IMR-90 (cell line): ENCODE measurements at regions not wholly inside any gene's neighbourhood (a gene's known extent, or its start where the extent isn't known, plus 50 kb on each side); places are given as distances from the start of the nearest gene placed in this dataset.

ENCODE experiments used
- ATAC-seq: fragments of 200-7000 bp; cut with Tn5 transposase; 2 replicates; pipeline ENCODE4 v1.9.1; 2020; ENCODE audit warnings: low read depth, mild to moderate bottlenecking, moderate library complexity
- BruUV-seq: library from RNA; stranded (reverse); fragments of 400-500 nt; replicated peaks from 2 replicates; lab custom pipeline; 2021; lab: Mats Ljungman, UMichigan
- CTCF ChIA-PET: fragments of 300-600 bp; formaldehyde crosslinking; extraction: SDS; loops from one replicate; lab custom pipeline; 2021; ENCODE audit warnings: antibody characterized with exemption; lab: Yijun Ruan, JAX
- POLR2A ChIA-PET: fragments of 300-600 bp; sonication (Branson Sonifier 250); formaldehyde crosslinking; loops from one replicate; lab custom pipeline; 2022; ENCODE audit warnings: antibody characterized with exemption; ENCODE audit not compliant: unreplicated experiment; lab: Charles Lee
- DNase-seq: peaks from one replicate; pipeline ENCODE4 v3.0.0; 2013
- H2AFZ ChIP-seq: replicated peaks from 2 replicates; pipeline ENCODE3; 2013; ENCODE audit warnings: low read length, mild to moderate bottlenecking; ENCODE audit not compliant: poor library complexity
- H2AK5ac ChIP-seq: 2 replicates; pipeline ENCODE4 v1.6.1; 2013; ENCODE audit warnings: low read depth, low read length, inconsistent platforms
- H2AK9ac ChIP-seq: replicated peaks from 2 replicates; pipeline ENCODE3; 2013; ENCODE audit warnings: mild to moderate bottlenecking, low read depth, low read length, moderate library complexity; ENCODE audit not compliant: poor library complexity
- H2BK120ac ChIP-seq: 2 replicates; pipeline ENCODE4 v1.6.1; 2013; ENCODE audit warnings: low read depth, low read length, inconsistent platforms
- H2BK15ac ChIP-seq: 3 replicates; pipeline ENCODE4 v1.6.1; 2013; ENCODE audit warnings: low read depth, low read length, inconsistent platforms
- H2BK20ac ChIP-seq: 2 replicates; pipeline ENCODE4 v1.6.1; 2013; ENCODE audit warnings: low read depth, mild to moderate bottlenecking, inconsistent platforms, low read length, moderate library complexity
- H2BK5ac ChIP-seq: 2 replicates; pipeline ENCODE4 v1.6.1; 2013; ENCODE audit warnings: mild to moderate bottlenecking, low read depth, low read length, inconsistent platforms; ENCODE audit not compliant: poor library complexity, severe bottlenecking
- H3K14ac ChIP-seq: replicated peaks from 2 replicates; pipeline ENCODE4 v1.6.1; 2013; ENCODE audit warnings: low read depth, low read length, inconsistent platforms
- H3K18ac ChIP-seq: 2 replicates; pipeline ENCODE4 v1.6.1; 2013; ENCODE audit warnings: low read depth, low read length, control low read depth
- H3K23ac ChIP-seq: 2 replicates; pipeline ENCODE4 v1.6.1; 2013; ENCODE audit warnings: low read depth, low read length, inconsistent platforms
- H3K27ac ChIP-seq: 2 replicates; pipeline ENCODE4 v1.5.1; 2013; ENCODE audit warnings: mild to moderate bottlenecking, control low read depth, low read length; ENCODE audit not compliant: insufficient read depth
- H3K27me3 ChIP-seq: 2 replicates; pipeline ENCODE4 v1.6.1; 2013; ENCODE audit warnings: low read length; ENCODE audit not compliant: control insufficient read depth, insufficient read depth
- H3K36me3 ChIP-seq: 2 replicates; pipeline ENCODE4 v1.6.1; 2013; ENCODE audit warnings: low read length, mixed read lengths; ENCODE audit not compliant: control insufficient read depth, insufficient read depth
- H3K4ac ChIP-seq: 2 replicates; pipeline ENCODE4 v1.6.1; 2013; ENCODE audit warnings: low read depth, low read length, inconsistent platforms
- H3K4me1 ChIP-seq: 2 replicates; pipeline ENCODE4 v1.6.1; 2013; ENCODE audit warnings: low read length, mixed read lengths; ENCODE audit not compliant: control insufficient read depth, insufficient read depth
- H3K4me2 ChIP-seq: 2 replicates; pipeline ENCODE4 v1.6.1; 2013; ENCODE audit warnings: low read depth, mild to moderate bottlenecking, control low read depth, low read length, moderate library complexity
- H3K4me3 ChIP-seq: 2 replicates; pipeline ENCODE4 v1.5.1; 2013; ENCODE audit warnings: low read depth, mild to moderate bottlenecking, control low read depth, low read length, moderate library complexity; ENCODE audit not compliant: insufficient read depth
- H3K56ac ChIP-seq: 2 replicates; pipeline ENCODE4 v1.6.1; 2013; ENCODE audit warnings: low read length, inconsistent platforms; ENCODE audit not compliant: insufficient read depth; ENCODE audit errors: extremely low read depth
- H3K79me1 ChIP-seq, 2 experiments: 2 replicates each; pipeline ENCODE4 v1.6.1; 2013; ENCODE audit warnings: low read length in 2 of 2, inconsistent platforms in 1 of 2, low read depth in 1 of 2
- H3K9ac ChIP-seq: 2 replicates; pipeline ENCODE4 v1.6.1; 2013; ENCODE audit warnings: low read depth, low read length, control low read depth
- H3K9me1 ChIP-seq: 2 replicates; pipeline ENCODE4 v1.6.1; 2013; ENCODE audit warnings: low read length, inconsistent platforms; ENCODE audit not compliant: insufficient read depth
- H3K9me3 ChIP-seq: 2 replicates; pipeline ENCODE4 v1.6.1; 2013; ENCODE audit warnings: low read length; ENCODE audit not compliant: control insufficient read depth, insufficient read depth
- H4K20me1 ChIP-seq: 2 replicates; pipeline ENCODE4 v1.6.1; 2013; ENCODE audit warnings: low read length, inconsistent platforms; ENCODE audit not compliant: insufficient read depth
- H4K5ac ChIP-seq: 2 replicates; pipeline ENCODE4 v1.6.1; 2013; ENCODE audit warnings: mild to moderate bottlenecking, low read depth, low read length, control low read depth
- H4K8ac ChIP-seq, 2 experiments: 2 replicates each; pipeline ENCODE4 v1.6.1; 2013; ENCODE audit warnings: low read depth in 2 of 2, low read length in 2 of 2, control low read depth in 1 of 2, inconsistent platforms in 1 of 2
- H4K91ac ChIP-seq: 2 replicates; pipeline ENCODE4 v1.6.1; 2013; ENCODE audit warnings: low read depth, low read length, inconsistent platforms; ENCODE audit not compliant: insufficient read depth
- BHLHE40 ChIP-seq: fragments of 150-350 bp; IDR thresholded peaks from 2 replicates; pipeline ENCODE4 v1.6.1; 2016; ENCODE audit warnings: mild to moderate bottlenecking, low read depth, low read length
- CEBPB ChIP-seq: IDR thresholded peaks from 2 replicates; pipeline ENCODE4 v1.6.1; 2012; ENCODE audit warnings: low read depth, low read length, improper control_type of control experiment
- CHD1 ChIP-seq: IDR thresholded peaks from 2 replicates; pipeline ENCODE4 v1.6.1; 2012; ENCODE audit warnings: low read depth, low read length, improper control_type of control experiment
- CTCF ChIP-seq: conservative IDR thresholded peaks from 2 replicates; pipeline ENCODE4 v1.5.1; 2012; ENCODE audit warnings: mild to moderate bottlenecking, low read depth, low read length, improper control_type of control experiment
- ELK1 ChIP-seq: fragments of 150-350 bp; IDR thresholded peaks from 2 replicates; pipeline ENCODE4 v1.6.1; 2016; ENCODE audit warnings: low read depth, mild to moderate bottlenecking, low read length, moderate library complexity, borderline replicate concordance
- FOS ChIP-seq: fragments of 150-350 bp; IDR thresholded peaks from 2 replicates; pipeline ENCODE4 v1.6.1; 2016; ENCODE audit warnings: low read depth, low read length
- MAFK ChIP-seq: IDR thresholded peaks from 2 replicates; pipeline ENCODE4 v1.6.1; 2012; ENCODE audit warnings: low read depth, low read length, improper control_type of control experiment
- MAZ ChIP-seq: IDR thresholded peaks from 2 replicates; pipeline ENCODE4 v1.6.1; 2012; ENCODE audit warnings: low read depth, mild to moderate bottlenecking, low read length, improper control_type of control experiment, moderate library complexity, borderline replicate concordance
- MXI1 ChIP-seq: IDR thresholded peaks from 2 replicates; pipeline ENCODE4 v1.6.1; 2012; ENCODE audit warnings: low read depth, mild to moderate bottlenecking, low read length, moderate library complexity, borderline replicate concordance
- NFE2L2 ChIP-seq: fragments of 150-350 bp; IDR thresholded peaks from 2 replicates; pipeline ENCODE4 v1.6.1; 2016; ENCODE audit warnings: low read depth, mild to moderate bottlenecking, low read length
- POLR2A ChIP-seq: IDR thresholded peaks from 2 replicates; pipeline ENCODE4 v1.6.1; 2012; ENCODE audit warnings: mild to moderate bottlenecking, low read depth, low read length
- RAD21 ChIP-seq: IDR thresholded peaks from 2 replicates; pipeline ENCODE4 v1.6.1; 2012; ENCODE audit warnings: low read length, improper control_type of control experiment
- RCOR1 ChIP-seq: IDR thresholded peaks from 2 replicates; pipeline ENCODE4 v1.6.1; 2012; ENCODE audit warnings: mild to moderate bottlenecking, low read length, improper control_type of control experiment; ENCODE audit not compliant: insufficient replicate concordance
- RFX5 ChIP-seq: IDR thresholded peaks from 2 replicates; pipeline ENCODE4 v1.8.0; 2012; ENCODE audit warnings: low read depth, mild to moderate bottlenecking, low read length, moderate library complexity
- SMC3 ChIP-seq: fragments of 150-350 bp; IDR thresholded peaks from 2 replicates; pipeline ENCODE4 v1.6.1; 2016; ENCODE audit warnings: low read depth, mild to moderate bottlenecking, antibody characterized with exemption, low read length, moderate library complexity
- USF2 ChIP-seq: fragments of 150-350 bp; IDR thresholded peaks from 2 replicates; pipeline ENCODE4 v1.6.1; 2017; ENCODE audit warnings: mild to moderate bottlenecking, antibody characterized with exemption, low read length, low read depth
- WGBS, 2 experiments: methylation state at CpG; one replicate each; pipeline versions ENCODE4 v1.1.5 to v1.1.7; 2013; ENCODE audit warnings: missing lambda C conversion rate in 2 of 2; ENCODE audit not compliant: insufficient read length in 1 of 2; ENCODE audit errors: extremely low coverage in 2 of 2; 5-methylcytosine and 5-hydroxymethylcytosine counted together
- dilution Hi-C: fragments of 300-500 bp; cut with HindIII; formaldehyde crosslinking; loops from one replicate; pipeline ENCODE4 v1.14.3; 2018; ENCODE audit warnings: low sequenced_read_pairs; ENCODE audit not compliant: unreplicated experiment
- in situ Hi-C: fragments of 300-500 bp; cut with MboI; formaldehyde crosslinking; loops from 3 replicates; pipeline ENCODE4 v1.14.3; 2019; ENCODE audit warnings: low sequenced_read_pairs, inconsistent platforms, mixed read lengths
- intact Hi-C: fragments of 100-400 bp; cut with micrococcal nuclease; formaldehyde crosslinking; loops from 2 replicates; pipeline ENCODE4 v1.10.0; 2022

- Histone ChIP-seq H3K36me3 (no peaks in the 10 kb centered on the region), H3K14ac (0 out of 2 replicates have a peak overlapping the region, but pooled peaks have one; percentile 54), H3K9me1 (no peaks in the 10 kb centered on the region; the same call in 1 of the 2 replicates), H4K91ac (0 out of 2 replicates have a peak overlapping the region, but pooled peaks have one; percentile 39), H2AFZ (peak overlapping the region; percentile 61), H2BK20ac (peak overlapping the region; percentile 76; the same call in 1 of the 2 replicates), H3K4me2 (no peak overlapping the region), H3K56ac (no peak overlapping the region), H3K4me3 (no peak overlapping the region), H2BK120ac (peak overlapping the region; percentile 68), H4K20me1 (no peaks in the 10 kb centered on the region), H2BK5ac (peak overlapping the region; percentile 13), H3K27ac (no peak overlapping the region), H3K27me3 (no peaks in the 10 kb centered on the region), H3K4ac (peak overlapping the region; percentile 42; the same call in 1 of the 2 replicates), H3K79me1 (no peaks in the 10 kb centered on the region), H4K5ac (no peak overlapping the region; the same call in 1 of the 2 replicates), H3K23ac (no peak overlapping the region; the same call in 1 of the 2 replicates), H2AK5ac (peak overlapping the region; percentile 54; the same call in 1 of the 2 replicates), H3K18ac (peak overlapping the region; percentile 16; the same call in 1 of the 2 replicates), H2AK9ac (no peak overlapping the region), H3K9ac (no peak overlapping the region), H3K4me1 (peaks cover 3% of the 10 kb centered on the region; the same call in 1 of the 2 replicates), H3K9me3 (no peaks in the 10 kb centered on the region), H4K8ac (peak overlapping the region in 1 of 2 experiments; percentile 35; a peak in 1 of 4 replicates), H2BK15ac (no peak overlapping the region)
- CTCF ChIA-PET: no interaction called here
- DNase-seq: no peak
- intact Hi-C loops: no loop called here
- TF ChIP-seq RFX5 (no peak), RAD21 (no peak), POLR2A (no peak), MAZ (no peak), RCOR1 (no peak), SMC3 (no peak), MAFK (no peak), FOS (no peak), CEBPB (no peak), MXI1 (no peak), CHD1 (no peak), CTCF (no peak), BHLHE40 (no peak), ELK1 (no peak), NFE2L2 (no peak), USF2 (no peak)
- BruUV-seq: no TSS peak
- POLR2A ChIA-PET: no interaction called here
- in situ Hi-C loops: no loop called here
- 0 out of 2 replicates have a peak, but pooled peaks have one; percentile 29 for ATAC-seq
- dilution Hi-C loops: no loop called here
- WGBS, 2 experiments: 97% methylated on average over 3 of the region's 3 CpGs; no CpG with 5 or more reads in 1 of the 2 experiments
Observed at GRCh38 chr2:51960841-51961335, 929.0 kb upstream of the NRXN1 start.
